GM18505 (cell line): ENCODE measurements at regions not wholly inside any gene's neighbourhood (a gene's known extent, or its start where the extent isn't known, plus 50 kb on each side); places are given as distances from the start of the nearest gene placed in this dataset.

Experiments used
- ATAC-seq: cut with Tn5 transposase; IDR thresholded peaks from one replicate; pipeline ENCODE4 v1.9.1; 2021; ENCODE audit not compliant: unreplicated experiment
- POLR2A ChIP-seq: IDR thresholded peaks from 4 replicates; pipeline ENCODE4 v1.6.1; 2011; ENCODE audit warnings: borderline replicate concordance; ENCODE audit not compliant: insufficient read depth, insufficient read length; ENCODE audit errors: extremely low read depth

DNA sequence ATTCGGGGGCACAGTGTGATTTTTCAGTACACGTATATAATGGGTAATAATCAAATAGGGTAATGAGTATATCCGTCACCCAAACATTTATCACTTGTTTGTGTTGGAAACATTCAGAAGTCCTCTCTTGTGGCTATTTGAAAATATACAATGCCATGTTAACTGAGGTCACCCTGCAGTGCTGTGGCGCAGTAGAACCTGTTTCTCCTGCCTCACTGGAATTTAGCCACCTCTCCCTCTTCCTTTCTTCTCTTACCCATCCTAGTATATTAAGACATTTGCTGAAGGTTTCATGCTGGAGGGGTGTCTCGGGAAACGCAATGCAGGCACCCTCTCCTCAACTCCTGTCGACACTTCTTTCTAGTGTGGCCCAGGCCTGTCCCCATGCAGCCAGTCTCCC lies 425.3 kb upstream of the MKI67 start:
- ATAC-seq: no peak

DNA sequence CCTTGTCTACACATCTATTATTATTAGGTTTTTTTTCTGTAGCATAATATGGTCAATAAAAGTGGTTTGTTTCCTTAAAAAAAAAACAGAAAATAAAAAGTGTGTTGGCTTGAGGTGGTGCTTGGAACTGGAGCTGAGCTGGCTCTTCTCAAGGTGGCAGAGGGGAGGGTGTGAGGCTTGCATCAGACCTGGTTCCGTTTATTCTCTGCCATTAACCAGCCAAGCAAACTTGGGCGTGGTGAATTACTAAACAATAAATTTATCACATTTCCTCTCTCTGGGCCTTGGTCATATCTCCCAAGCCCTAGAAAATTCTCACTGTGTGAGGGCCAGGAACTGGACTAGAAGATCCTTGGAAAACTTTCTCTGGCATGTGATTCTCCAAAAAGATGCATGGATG lies 427.5 kb upstream of the MKI67 start:
- no peak for TF ChIP-seq POLR2A
- ATAC-seq: no peak

More for the DNA sequence above, 425.3 kb upstream of the MKI67 start:
- TF ChIP-seq POLR2A: no peak

GRCh38 chr10:128556182-128557110 lies 430.2 kb upstream of the MKI67 start:
- TF ChIP-seq POLR2A: no peak
- no peak for ATAC-seq

DNA sequence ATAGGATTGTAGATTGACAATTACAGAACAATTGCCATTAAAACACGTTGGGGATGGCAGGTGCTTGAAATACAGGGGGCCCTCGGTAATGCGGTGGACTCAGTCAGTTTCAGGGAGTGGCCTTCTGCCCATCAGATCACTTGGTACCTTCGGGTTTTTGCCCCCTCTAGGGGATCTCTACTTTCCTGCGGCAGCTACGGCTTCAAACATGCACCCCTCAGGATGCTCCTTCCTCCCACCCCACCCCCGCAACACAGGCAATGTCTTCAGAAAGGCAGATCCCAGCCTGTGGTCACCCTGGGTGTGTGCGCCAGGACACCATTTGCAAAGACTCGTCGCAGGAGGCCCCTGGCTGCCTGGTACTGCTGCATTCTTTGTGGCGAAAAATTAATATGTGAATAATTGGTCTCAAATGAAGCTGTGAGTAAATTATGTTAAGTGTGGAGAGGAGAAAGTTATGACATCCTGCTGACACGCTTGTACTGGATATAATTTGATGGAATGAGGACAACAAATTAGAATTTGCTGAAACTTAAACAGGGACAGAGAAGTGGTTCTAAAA lies 431.0 kb upstream of the MKI67 start:
- TF ChIP-seq POLR2A: no peak
- no peak for ATAC-seq

- no peak for ATAC-seq
- TF ChIP-seq POLR2A: no peak
These were observed 434.2 kb upstream of the MKI67 start for GRCh38 chr10:128560406-128560805.

GRCh38 chr10:128560993-128561392 lies 434.8 kb upstream of the MKI67 start:
- ATAC-seq: no peak
- TF ChIP-seq POLR2A: no peak

GRCh38 chr10:128563387-128563786 lies 437.2 kb upstream of the MKI67 start:
- TF ChIP-seq POLR2A: no peak

GRCh38 chr10:128563904-128564303 lies 437.7 kb upstream of the MKI67 start:
- TF ChIP-seq POLR2A: no peak
- ATAC-seq: no peak

More at GRCh38 chr10:128563387-128563786, 437.2 kb upstream of the MKI67 start:
- ATAC-seq: no peak

DNA sequence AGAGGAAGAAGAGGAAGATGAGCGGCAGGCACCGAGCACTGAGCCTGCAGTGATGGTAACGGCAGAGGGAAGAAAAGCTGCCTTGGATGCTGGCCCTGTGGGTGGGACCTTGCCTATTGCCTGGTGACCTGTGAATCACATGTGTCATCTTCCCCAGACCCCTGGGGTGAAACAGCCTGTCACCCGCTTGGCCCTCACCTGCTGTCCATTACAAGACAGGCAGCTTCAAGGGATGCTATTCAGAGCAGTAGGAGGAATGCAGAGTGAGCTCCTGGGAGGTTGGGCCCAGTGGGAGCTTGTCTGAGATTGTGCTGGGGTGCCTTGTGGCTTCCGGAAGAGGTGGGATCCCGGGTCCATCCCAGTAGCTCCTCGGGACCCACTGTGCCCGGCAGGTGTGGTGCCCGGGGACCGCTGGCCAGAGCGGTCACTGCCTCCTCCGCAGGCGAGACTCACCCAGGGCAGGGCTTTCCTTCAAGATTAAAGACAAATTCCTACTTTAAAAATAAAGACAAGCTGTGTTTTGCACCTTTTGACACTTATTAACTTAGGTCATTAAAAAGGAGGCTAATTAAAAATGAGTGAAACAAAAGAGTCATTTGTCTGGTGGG lies 440.2 kb upstream of the MKI67 start:
- no peak for TF ChIP-seq POLR2A

DNA sequence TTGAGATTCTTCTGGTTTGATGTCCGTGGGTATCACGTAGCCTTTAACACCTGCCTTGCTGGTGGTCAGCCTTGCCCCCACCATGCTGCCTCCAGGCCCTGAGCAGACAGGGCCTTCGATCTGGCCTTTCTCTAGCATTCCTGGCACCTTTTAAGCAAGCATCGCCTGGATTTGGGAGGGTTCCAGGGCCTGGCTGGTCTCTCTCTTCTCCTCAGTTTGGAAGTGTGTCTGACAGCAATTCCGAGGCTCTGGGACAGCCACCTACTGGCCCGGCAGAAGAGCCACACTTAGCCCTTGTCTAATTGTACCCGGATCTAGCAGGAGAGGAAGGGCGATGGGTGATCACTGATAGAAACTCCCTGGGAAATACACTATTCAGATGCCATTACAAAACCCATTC lies 441.3 kb upstream of the MKI67 start:
- TF ChIP-seq POLR2A: no peak
- ATAC-seq: no peak

More for the DNA sequence above, 440.2 kb upstream of the MKI67 start:
- ATAC-seq: no peak

DNA sequence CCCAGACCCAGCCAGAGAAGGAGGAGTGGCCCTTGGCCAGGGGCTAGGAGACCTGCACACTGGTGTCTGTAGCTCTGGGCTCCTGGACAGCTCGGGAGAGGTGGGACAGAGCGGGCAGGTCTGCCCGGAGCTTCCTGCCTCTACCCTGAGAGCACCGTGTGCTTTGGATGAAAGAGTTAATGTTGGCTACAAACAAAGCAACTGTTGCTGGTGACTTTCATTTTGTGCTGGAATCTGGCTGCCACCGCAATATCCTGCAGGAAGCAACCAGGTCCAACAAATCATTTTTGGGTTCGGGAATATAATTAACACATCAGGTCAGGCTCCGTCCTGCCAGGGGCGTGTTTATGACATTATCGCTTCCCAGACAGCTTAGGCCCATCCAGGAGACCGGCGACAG lies 441.8 kb upstream of the MKI67 start:
- no peak for ATAC-seq
- no peak for TF ChIP-seq POLR2A

GRCh38 chr10:128568491-128568890 lies 442.3 kb upstream of the MKI67 start:
- no peak for TF ChIP-seq POLR2A
- ATAC-seq: no peak

DNA sequence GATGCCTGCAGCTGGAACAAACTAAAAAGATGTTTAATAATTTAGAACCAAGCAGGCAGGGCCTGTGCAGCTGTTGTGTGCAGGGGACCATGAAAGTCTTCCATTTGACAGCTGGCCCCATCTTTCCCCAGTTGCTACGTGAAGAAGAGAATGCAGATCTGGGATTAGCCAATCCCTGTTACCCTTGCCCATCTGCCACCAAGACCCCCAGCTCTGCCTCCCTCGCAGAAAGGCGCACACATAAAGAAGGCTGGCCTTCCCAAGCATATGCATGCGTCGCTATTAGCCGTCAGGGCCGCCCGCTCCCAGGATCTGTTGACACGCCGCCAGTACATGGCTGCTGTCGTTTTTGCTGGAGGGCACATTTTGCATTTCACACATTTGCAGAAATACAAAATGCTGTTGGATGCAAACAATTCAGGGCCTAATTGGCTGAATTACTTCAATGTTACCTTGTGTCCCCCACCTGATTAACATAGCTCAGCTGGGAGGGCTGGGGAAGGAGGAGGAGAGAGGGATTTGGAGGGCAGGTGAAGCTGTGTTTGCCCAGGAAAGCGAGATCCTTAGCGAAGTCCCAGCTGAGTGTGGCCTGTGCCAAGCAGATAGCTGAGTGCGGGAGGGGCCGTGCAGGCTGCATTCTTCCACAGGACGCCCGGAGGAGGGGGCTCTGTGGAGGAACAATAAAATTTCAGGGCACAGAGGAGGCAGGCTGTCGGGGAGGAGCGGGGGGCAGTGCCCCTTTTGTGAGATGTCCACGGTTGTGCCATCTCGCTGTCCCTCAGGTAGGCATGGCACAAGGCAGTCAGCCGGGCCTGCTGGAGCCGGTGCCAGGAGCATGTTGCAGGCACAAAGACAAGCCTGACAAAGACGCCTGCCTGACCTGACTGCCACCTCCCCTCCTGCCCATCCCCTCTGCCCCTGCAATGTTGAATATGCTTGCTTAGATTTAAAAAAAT lies 443.0 kb upstream of the MKI67 start:
- no peak for ATAC-seq
- TF ChIP-seq POLR2A: no peak
